Caco-2 (cell line): ENCODE measurements at regions not wholly inside any gene's neighbourhood (a gene's known extent, or its start where the extent isn't known, plus 50 kb on each side); places are given as distances from the start of the nearest gene placed in this dataset.

ENCODE experiments used
- BruUV-seq: library from RNA; stranded (reverse); fragments of 400-500 nt; replicated peaks from 2 replicates; lab custom pipeline; 2021; lab: Mats Ljungman, UMichigan
- CTCF ChIA-PET: fragments of 300-600 bp; sonication (Branson Sonifier 250); formaldehyde crosslinking; loops from one replicate; lab custom pipeline; 2022; ENCODE audit warnings: antibody characterized with exemption; lab: Charles Lee
- POLR2A ChIA-PET: fragments of 300-600 bp; sonication (Branson Sonifier 250); formaldehyde crosslinking; loops from one replicate; lab custom pipeline; 2022; ENCODE audit warnings: antibody characterized with exemption; lab: Charles Lee
- DNase-seq, 2 experiments: peaks; one replicate each; pipeline versions ENCODE4 v3.0.0 to v3.0.0-alpha.2; 2020 to 2022
- H3K27me3 ChIP-seq: replicated peaks from 2 replicates; pipeline ENCODE4 v1.6.0; 2011; ENCODE audit warnings: low read length; ENCODE audit not compliant: control insufficient read depth, insufficient read depth
- H3K36me3 ChIP-seq: 2 replicates; pipeline ENCODE4 v1.5.1; 2011; ENCODE audit warnings: low read length; ENCODE audit not compliant: control insufficient read depth, insufficient read depth
- H3K4me1 ChIP-seq: fragments of 250-450 bp; sonication (Bioruptor Pico); 2 replicates; pipeline ENCODE4 v1.5.1; 2020; ENCODE audit warnings: mild to moderate bottlenecking
- H3K4me3 ChIP-seq: 2 replicates; pipeline ENCODE4 v1.5.1; 2011; ENCODE audit warnings: low read depth, mild to moderate bottlenecking, control low read depth, low read length
- H3K9me3 ChIP-seq: fragments of 250-450 bp; sonication (Bioruptor Pico); 2 replicates; pipeline ENCODE4 v1.5.1; 2020; ENCODE audit warnings: mild to moderate bottlenecking, moderate library complexity
- H3K27ac Mint-ChIP-seq: one replicate; pipeline ENCODE4 v1.8.0; 2022; ENCODE audit warnings: mixed read lengths; ENCODE audit not compliant: unreplicated experiment
- H3K27me3 Mint-ChIP-seq: one replicate; pipeline ENCODE4 v1.8.0; 2022; ENCODE audit warnings: mixed read lengths; ENCODE audit not compliant: insufficient read depth, unreplicated experiment
- H3K36me3 Mint-ChIP-seq: one replicate; pipeline ENCODE4 v1.8.0; 2022; ENCODE audit warnings: mild to moderate bottlenecking, mixed read lengths; ENCODE audit not compliant: insufficient read depth, unreplicated experiment
- H3K4me1 Mint-ChIP-seq: one replicate; pipeline ENCODE4 v1.8.0; 2022; ENCODE audit warnings: low read depth, mixed read lengths; ENCODE audit not compliant: unreplicated experiment
- H3K4me3 Mint-ChIP-seq: one replicate; pipeline ENCODE4 v1.8.0; 2022; ENCODE audit warnings: mild to moderate bottlenecking, moderate library complexity, mixed read lengths; ENCODE audit not compliant: unreplicated experiment
- H3K9me3 Mint-ChIP-seq: one replicate; pipeline ENCODE4 v1.8.0; 2022; ENCODE audit warnings: mixed read lengths; ENCODE audit not compliant: unreplicated experiment
- CTCF ChIP-seq, 2 experiments: fragments of 200-600 bp in 1 of 2; IDR thresholded peaks; 1 replicate in 1 of 2; 2 replicates in 1 of 2; pipeline versions ENCODE4 v1.5.1 to v1.8.0; 2011 to 2022; ENCODE audit warnings: antibody characterized with exemption in 1 of 2, control low read depth in 1 of 2, inconsistent platforms in 1 of 2, low read depth in 1 of 2, low read length in 1 of 2, mild to moderate bottlenecking in 1 of 2, moderate library complexity in 1 of 2; ENCODE audit not compliant: insufficient read depth in 1 of 2, severe bottlenecking in 1 of 2, unreplicated experiment in 1 of 2
- intact Hi-C: fragments of 100-400 bp; cut with micrococcal nuclease; formaldehyde crosslinking; loops from one replicate; pipeline ENCODE4 v1.10.0; 2022; ENCODE audit not compliant: unreplicated experiment

- H3K4me3 ChIP-seq: no peak overlapping the region
- CTCF ChIA-PET: no interaction called here
- BruUV-seq: no TSS peak
- no peaks in the 10 kb centered on the region for H3K9me3 ChIP-seq
- no peak overlapping the region for H3K4me3 Mint-ChIP-seq
- no peaks in the 10 kb centered on the region for H3K4me1 Mint-ChIP-seq
- TF ChIP-seq CTCF (IDR thresholded peaks at IDR 0.05; ENCODE audit: insufficient read depth in 1 of 2, low read depth in 1 of 2, low read length in 1 of 2, severe bottlenecking in 1 of 2, unreplicated experiment in 1 of 2): no peak
- no peak for DNase-seq
- H3K27me3 ChIP-seq: no peaks in the 10 kb centered on the region
- intact Hi-C loops: no loop called here
- POLR2A ChIA-PET: no interaction called here
- no peaks in the 10 kb centered on the region; the same call in 1 of the 2 replicates for H3K4me1 ChIP-seq
- H3K27me3 Mint-ChIP-seq: no peaks in the 10 kb centered on the region
- H3K27ac Mint-ChIP-seq: no peak overlapping the region
- peaks cover 53% of the 10 kb centered on the region for H3K36me3 Mint-ChIP-seq
- no peaks in the 10 kb centered on the region for H3K9me3 Mint-ChIP-seq
- peaks cover 12% of the 10 kb centered on the region for H3K36me3 ChIP-seq
These were observed 342.4 kb downstream of the SEC14L1 start for GRCh38 chr17:77483128-77483598.

- no peaks in the 10 kb centered on the region for H3K9me3 Mint-ChIP-seq
- Histone ChIP-seq H3K4me3 (no peak overlapping the region), H3K36me3 (peaks cover 12% of the 10 kb centered on the region), H3K27me3 (no peaks in the 10 kb centered on the region), H3K9me3 (no peaks in the 10 kb centered on the region), H3K4me1 (no peaks in the 10 kb centered on the region)
- BruUV-seq: no TSS peak
- H3K27ac Mint-ChIP-seq: no peak overlapping the region
- TF ChIP-seq CTCF (IDR thresholded peaks at IDR 0.05; ENCODE audit: insufficient read depth in 1 of 2, low read depth in 1 of 2, low read length in 1 of 2, severe bottlenecking in 1 of 2, unreplicated experiment in 1 of 2): no peak
- no peak for DNase-seq
- H3K27me3 Mint-ChIP-seq: no peaks in the 10 kb centered on the region
- no peaks in the 10 kb centered on the region for H3K4me1 Mint-ChIP-seq
- peaks cover 53% of the 10 kb centered on the region for H3K36me3 Mint-ChIP-seq
- ChIA-PET CTCF (no interaction called here), POLR2A (no interaction called here)
- no peak overlapping the region for H3K4me3 Mint-ChIP-seq
- intact Hi-C loops: no loop called here
These were observed 343.3 kb downstream of the SEC14L1 start for GRCh38 chr17:77484111-77484510.

GRCh38 chr17:77485089-77485833 lies 344.5 kb downstream of the SEC14L1 start:
- intact Hi-C loops: no loop called here
- peaks cover 12% of the 10 kb centered on the region for H3K36me3 ChIP-seq

More at GRCh38 chr17:77485089-77485833, 344.5 kb downstream of the SEC14L1 start:
- H3K9me3 ChIP-seq: no peaks in the 10 kb centered on the region
- no peaks in the 10 kb centered on the region for H3K27me3 Mint-ChIP-seq
- POLR2A ChIA-PET: no interaction called here
- no peak overlapping the region for H3K4me3 ChIP-seq
- no peaks in the 10 kb centered on the region for H3K27me3 ChIP-seq
- peaks cover 56% of the 10 kb centered on the region for H3K36me3 Mint-ChIP-seq
- H3K9me3 Mint-ChIP-seq: no peaks in the 10 kb centered on the region
- no peaks in the 10 kb centered on the region for H3K4me1 ChIP-seq
- TF ChIP-seq CTCF (IDR thresholded peaks at IDR 0.05; ENCODE audit: insufficient read depth in 1 of 2, low read depth in 1 of 2, low read length in 1 of 2, severe bottlenecking in 1 of 2, unreplicated experiment in 1 of 2): no peak
- BruUV-seq: no TSS peak
- H3K27ac Mint-ChIP-seq: no peak overlapping the region
- CTCF ChIA-PET: interaction anchor here (1.1 kb wide), 1 partner anchor 55 kb away, joined by 3 read pairs; no protein-coding TSS in a partner anchor
- no peaks in the 10 kb centered on the region for H3K4me1 Mint-ChIP-seq
- no peak for DNase-seq
- H3K4me3 Mint-ChIP-seq: no peak overlapping the region
